ENCODE measurements at regions not wholly inside any gene's neighbourhood (a gene's known extent, or its start where the extent isn't known, plus 50 kb on each side); places are given as distances from the start of the nearest gene placed in this dataset.

- H3K4me3 ChIP-seq (ENCODE audit: low read depth, low read length): no peak overlapping the region
- DNase-seq (ENCODE audit: low read depth): no peak
- no peak for TF ChIP-seq CTCF (IDR thresholded peaks at IDR 0.05; ENCODE audit: insufficient read depth, low read depth, low read length)
These were observed 240.6 kb upstream of the KIAA1217 start for GRCh38 chr10:23968301-23968700.

- no peak for DNase-seq (ENCODE audit: low read depth)
- TF ChIP-seq CTCF (IDR thresholded peaks at IDR 0.05; ENCODE audit: insufficient read depth, low read depth, low read length): no peak
- no peak overlapping the region for H3K4me3 ChIP-seq (ENCODE audit: low read depth, low read length)
These were observed 234.1 kb upstream of the KIAA1217 start for GRCh38 chr10:23974746-23975272.

GRCh38 chr10:23975431-23975830, 233.5 kb upstream of the KIAA1217 start:
- TF ChIP-seq CTCF (IDR thresholded peaks at IDR 0.05; ENCODE audit: insufficient read depth, low read depth, low read length): no peak
- no peak overlapping the region for H3K4me3 ChIP-seq (ENCODE audit: low read depth, low read length)
- no peak for DNase-seq (ENCODE audit: low read depth)

- no peak for DNase-seq (ENCODE audit: low read depth)
- no peak for TF ChIP-seq CTCF (IDR thresholded peaks at IDR 0.05; ENCODE audit: insufficient read depth, low read depth, low read length)
- no peak overlapping the region for H3K4me3 ChIP-seq (ENCODE audit: low read depth, low read length)
These were observed 232.7 kb upstream of the KIAA1217 start for GRCh38 chr10:23976275-23976674.

DNA sequence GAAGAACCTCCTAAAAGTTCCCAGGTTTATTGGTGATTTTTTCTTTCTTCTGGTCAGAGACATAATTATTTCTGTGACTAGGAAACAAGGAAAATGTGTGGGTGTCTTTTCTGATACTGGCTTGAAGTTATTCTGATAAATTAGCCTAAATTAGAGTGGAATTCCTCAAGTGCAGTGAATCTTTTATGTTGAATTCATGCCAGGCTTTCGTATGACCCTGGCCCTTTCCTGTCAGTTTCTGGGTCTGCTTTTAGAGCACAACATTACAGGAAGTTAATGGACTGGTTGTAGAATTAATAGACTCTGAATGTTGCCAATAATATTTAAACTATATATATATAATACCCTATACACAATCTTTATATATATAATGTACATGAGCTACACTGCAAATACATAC, 230.6 kb upstream of the KIAA1217 start:
- no peak for TF ChIP-seq CTCF (IDR thresholded peaks at IDR 0.05; ENCODE audit: insufficient read depth, low read depth, low read length)
- DNase-seq (ENCODE audit: low read depth): no peak
- H3K4me3 ChIP-seq (ENCODE audit: low read depth, low read length): no peak overlapping the region

- no peak for TF ChIP-seq CTCF (IDR thresholded peaks at IDR 0.05; ENCODE audit: insufficient read depth, low read depth, low read length)
- no peak overlapping the region for H3K4me3 ChIP-seq (ENCODE audit: low read depth, low read length)
- no peak for DNase-seq (ENCODE audit: low read depth)
These were observed 228.8 kb upstream of the KIAA1217 start for GRCh38 chr10:23980094-23980493.

Data from fibroblast of villous mesenchyme (primary cell).